Suprapubic skin (tissue), 4 donors: ENCODE measurements at regions not wholly inside any gene's neighbourhood (a gene's known extent, or its start where the extent isn't known, plus 50 kb on each side); places are given as distances from the start of the nearest gene placed in this dataset.

Experiments used
- DNase-seq, 2 donors: peaks; one replicate each; pipeline ENCODE4 v3.0.0-alpha.2; 2019; ENCODE audit warnings: low spot score in 2 of 2
- H3K27ac ChIP-seq: fragments of 200-600 bp; sonication (generic); one replicate; pipeline ENCODE4 v1.5.1; 2019
- H3K27me3 ChIP-seq: fragments of 200-600 bp; sonication (generic); one replicate; pipeline ENCODE4 v1.5.1; 2019
- H3K36me3 ChIP-seq: fragments of 200-600 bp; sonication (generic); one replicate; pipeline ENCODE4 v1.5.1; 2019
- H3K4me1 ChIP-seq: fragments of 200-600 bp; sonication (generic); one replicate; pipeline ENCODE4 v1.5.1; 2019
- H3K4me3 ChIP-seq: fragments of 200-600 bp; sonication (generic); one replicate; pipeline ENCODE4 v1.5.1; 2019; ENCODE audit warnings: mild to moderate bottlenecking
- H3K9me3 ChIP-seq: fragments of 200-600 bp; sonication (generic); one replicate; pipeline ENCODE4 v1.5.1; 2019
- CTCF ChIP-seq, 2 donors: fragments of 200-600 bp in 1 of 2; fragments of 450-650 bp in 1 of 2; sonication (generic) in 1 of 2; IDR thresholded peaks; one replicate each; pipeline ENCODE4 v1.5.1; 2016 to 2019; ENCODE audit warnings: antibody characterized with exemption in 2 of 2, mild to moderate bottlenecking in 1 of 2, moderate library complexity in 1 of 2
- EP300 ChIP-seq: sonication (generic); formaldehyde crosslinking; IDR thresholded peaks from one replicate; pipeline ENCODE4 v1.6.1; 2017; ENCODE audit warnings: antibody characterized with exemption
- POLR2A ChIP-seq, 2 donors: fragments of 450-650 bp; IDR thresholded peaks; one replicate each; pipeline ENCODE4 v1.6.1; 2017; ENCODE audit warnings: antibody characterized with exemption in 2 of 2, mild to moderate bottlenecking in 2 of 2, moderate library complexity in 2 of 2
- POLR2AphosphoS5 ChIP-seq, 3 donors: sonication (generic); formaldehyde crosslinking; IDR thresholded peaks; one replicate each; pipeline ENCODE4 v1.6.1; 2017; ENCODE audit warnings: antibody characterized with exemption in 3 of 3
- WGBS: methylation state at CpG from one replicate; pipeline ENCODE4 v1.1.5; 2018; 5-methylcytosine and 5-hydroxymethylcytosine counted together

GRCh38 chr13:76053181-76053580 lies 417.1 kb downstream of the LMO7 start:
- Histone ChIP-seq H3K27ac (no peak overlapping the region), H3K36me3 (no peaks in the 10 kb centered on the region), H3K9me3 (no peaks in the 10 kb centered on the region), H3K27me3 (no peaks in the 10 kb centered on the region), H3K4me3 (no peak overlapping the region), H3K4me1 (no peaks in the 10 kb centered on the region)
- DNase-seq: no peak
- WGBS: 69% methylated on average over 1 of the region's 1 CpG
- no peak for TF ChIP-seq POLR2AphosphoS5 (IDR thresholded peaks at IDR 0.05)
- TF ChIP-seq POLR2A (IDR thresholded peaks at IDR 0.05): no peak
- no peak for TF ChIP-seq CTCF (IDR thresholded peaks at IDR 0.05)
- TF ChIP-seq EP300: no peak

GRCh38 chr13:76049376-76049746 lies 413.2 kb downstream of the LMO7 start:
- Histone ChIP-seq H3K4me1 (no peaks in the 10 kb centered on the region), H3K27me3 (no peaks in the 10 kb centered on the region), H3K9me3 (no peaks in the 10 kb centered on the region), H3K36me3 (no peaks in the 10 kb centered on the region), H3K4me3 (no peak overlapping the region), H3K27ac (no peak overlapping the region)
- no peak for DNase-seq
- 54% methylated on average over 1 of the region's 1 CpG for WGBS
- TF ChIP-seq EP300 (no peak), CTCF (IDR thresholded peaks at IDR 0.05) (no peak), POLR2A (IDR thresholded peaks at IDR 0.05) (no peak), POLR2AphosphoS5 (IDR thresholded peaks at IDR 0.05) (no peak)

- no peaks in the 10 kb centered on the region for H3K4me1 ChIP-seq
- H3K4me3 ChIP-seq: no peak overlapping the region
- 64% methylated on average over 3 of the region's 3 CpGs for WGBS
- no peaks in the 10 kb centered on the region for H3K36me3 ChIP-seq
- TF ChIP-seq POLR2A (IDR thresholded peaks at IDR 0.05) (no peak), EP300 (no peak)
- no peaks in the 10 kb centered on the region for H3K9me3 ChIP-seq
- no peaks in the 10 kb centered on the region for H3K27me3 ChIP-seq
- no peak overlapping the region for H3K27ac ChIP-seq
- DNase-seq: no peak
Observed at GRCh38 chr13:76048675-76049375, 412.7 kb downstream of the LMO7 start.

- Histone ChIP-seq H3K36me3 (no peaks in the 10 kb centered on the region), H3K9me3 (no peaks in the 10 kb centered on the region), H3K4me1 (no peaks in the 10 kb centered on the region), H3K27me3 (no peaks in the 10 kb centered on the region), H3K27ac (no peak overlapping the region), H3K4me3 (no peak overlapping the region)
- no peak for DNase-seq
- TF ChIP-seq EP300 (no peak), POLR2AphosphoS5 (IDR thresholded peaks at IDR 0.05) (no peak), POLR2A (IDR thresholded peaks at IDR 0.05) (no peak), CTCF (IDR thresholded peaks at IDR 0.05) (no peak)
- WGBS: 86% methylated on average over 3 of the region's 3 CpGs
Observed at GRCh38 chr13:76048131-76048530, 412.0 kb downstream of the LMO7 start.

- DNase-seq: no peak
- H3K27me3 ChIP-seq: no peaks in the 10 kb centered on the region
- WGBS: 42% methylated on average over 1 of the region's 1 CpG
Observed at GRCh38 chr13:76043874-76044273, 407.7 kb downstream of the LMO7 start.

More at GRCh38 chr13:76043874-76044273, 407.7 kb downstream of the LMO7 start:
- TF ChIP-seq EP300: no peak
- no peak for TF ChIP-seq CTCF (IDR thresholded peaks at IDR 0.05)
- TF ChIP-seq POLR2A (IDR thresholded peaks at IDR 0.05): no peak
- no peak for TF ChIP-seq POLR2AphosphoS5 (IDR thresholded peaks at IDR 0.05)
- H3K27ac ChIP-seq: no peak overlapping the region
- H3K4me1 ChIP-seq: no peaks in the 10 kb centered on the region
- no peak overlapping the region for H3K4me3 ChIP-seq
- no peaks in the 10 kb centered on the region for H3K36me3 ChIP-seq
- no peaks in the 10 kb centered on the region for H3K9me3 ChIP-seq
